Testis (tissue), 2 donors: ENCODE measurements at regions not wholly inside any gene's neighbourhood (a gene's known extent, or its start where the extent isn't known, plus 50 kb on each side); places are given as distances from the start of the nearest gene placed in this dataset.

Experiments
- DNase-seq: peaks from one replicate; pipeline ENCODE4 v3.0.0-alpha.2; 2019
- H3K27ac ChIP-seq, 2 donors: fragments of 200-600 bp; sonication (generic); one replicate each; pipeline ENCODE4 v1.5.1; 2019
- H3K27me3 ChIP-seq: fragments of 200-600 bp; sonication (generic); one replicate; pipeline ENCODE4 v1.5.1; 2019
- H3K36me3 ChIP-seq: fragments of 200-600 bp; sonication (generic); one replicate; pipeline ENCODE4 v1.5.1; 2017; ENCODE audit warnings: low read depth; ENCODE audit errors: missing control alignments
- H3K4me1 ChIP-seq: fragments of 200-600 bp; sonication (generic); one replicate; pipeline ENCODE4 v1.5.1; 2019
- H3K4me3 ChIP-seq, 2 donors: fragments of 200-600 bp; sonication (generic); one replicate each; pipeline ENCODE4 v1.5.1; 2017 to 2019
- H3K9me3 ChIP-seq: fragments of 200-600 bp; sonication (generic); one replicate; pipeline ENCODE4 v1.5.1; 2017
- CTCF ChIP-seq, 3 experiments: fragments of 450-650 bp in 2 of 3; fragments of 200-600 bp in 1 of 3; sonication (generic) in 1 of 3; IDR thresholded peaks; one replicate each; pipeline ENCODE4 v1.5.1; 2016 to 2019; ENCODE audit warnings: antibody characterized with exemption in 3 of 3, mild to moderate bottlenecking in 2 of 3, moderate library complexity in 1 of 3
- POLR2A ChIP-seq: fragments of 450-650 bp; IDR thresholded peaks from one replicate; pipeline ENCODE4 v1.6.1; 2017; ENCODE audit warnings: antibody characterized with exemption, mild to moderate bottlenecking, moderate library complexity
- WGBS, 2 donors: methylation state at CpG; one replicate each; pipeline ENCODE4 v1.1.5; 2018; 5-methylcytosine and 5-hydroxymethylcytosine counted together
- intact Hi-C: fragments of 100-400 bp; cut with DNase I; formaldehyde crosslinking; loops from one replicate; pipeline ENCODE4 v1.15.1; 2023; ENCODE audit warnings: low total_unique reads

GRCh38 chr9:108567571-108567970 lies 288.2 kb downstream of the ACTL7B start:
- WGBS, 2 donors = 76 to 95% methylated on average over 1 of the region's 1 CpG
- Histone ChIP-seq H3K27ac (no peak overlapping the region), H3K27me3 (no peaks in the 10 kb centered on the region), H3K9me3 (no peaks in the 10 kb centered on the region), H3K36me3 (no peaks in the 10 kb centered on the region), H3K4me3 (no peak overlapping the region), H3K4me1 (no peaks in the 10 kb centered on the region)
- DNase-seq = no peak
- intact Hi-C loops = loop anchor here (10.0 kb wide), 1 partner anchor 1103 kb away; no protein-coding TSS in a partner anchor
- TF ChIP-seq POLR2A (no peak), CTCF (IDR thresholded peaks at IDR 0.05) (no peak)

DNA sequence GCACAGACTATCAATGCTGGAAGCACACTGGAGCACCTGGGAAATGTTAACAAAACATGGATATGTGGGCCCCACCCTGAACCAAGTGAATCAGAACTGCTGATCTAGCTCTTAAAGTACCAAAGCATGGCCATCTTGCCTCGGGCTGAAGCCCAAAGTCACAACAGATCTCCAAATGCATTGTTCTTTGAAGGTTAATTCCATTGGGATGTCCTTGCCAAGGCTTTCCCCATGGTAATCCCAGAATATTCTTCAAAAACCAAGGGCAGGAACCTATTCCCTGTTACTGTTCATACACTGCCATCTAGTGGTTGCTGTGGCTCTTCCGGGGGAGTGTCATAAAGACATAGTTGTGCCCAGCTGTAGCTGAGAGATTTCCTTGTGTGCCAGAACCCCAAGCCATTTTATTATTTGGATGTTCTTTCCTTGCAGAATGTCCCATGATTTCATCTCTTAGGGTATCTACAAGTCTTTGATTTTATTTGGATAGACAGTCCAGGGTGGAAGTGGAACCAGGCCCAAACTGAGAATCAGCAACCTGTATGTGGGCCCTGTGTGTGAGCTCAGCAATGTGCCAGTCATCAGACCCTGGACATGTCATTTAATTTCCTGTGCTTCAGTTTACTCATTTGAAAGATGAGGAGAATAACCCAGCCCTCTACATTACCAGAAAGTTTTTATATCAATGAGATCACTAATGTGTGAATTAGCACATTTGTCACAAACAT lies 290.0 kb downstream of the ACTL7B start:
- DNase-seq = peak; percentile 69
- TF ChIP-seq POLR2A = no peak
- peak; percentile 76 to 86 (median 86) for TF ChIP-seq CTCF (IDR thresholded peaks at IDR 0.05)
- Histone ChIP-seq H3K4me1 (no peaks in the 10 kb centered on the region), H3K9me3 (no peaks in the 10 kb centered on the region), H3K4me3 (no peak overlapping the region), H3K27ac (no peak overlapping the region), H3K36me3 (no peaks in the 10 kb centered on the region), H3K27me3 (no peaks in the 10 kb centered on the region)
- intact Hi-C loops = loop anchor here (10.0 kb wide), 1 partner anchor 1101 kb away; no protein-coding TSS in a partner anchor
- WGBS, 2 donors = 28 to 48% methylated on average over 2 of the region's 2 CpGs

DNA sequence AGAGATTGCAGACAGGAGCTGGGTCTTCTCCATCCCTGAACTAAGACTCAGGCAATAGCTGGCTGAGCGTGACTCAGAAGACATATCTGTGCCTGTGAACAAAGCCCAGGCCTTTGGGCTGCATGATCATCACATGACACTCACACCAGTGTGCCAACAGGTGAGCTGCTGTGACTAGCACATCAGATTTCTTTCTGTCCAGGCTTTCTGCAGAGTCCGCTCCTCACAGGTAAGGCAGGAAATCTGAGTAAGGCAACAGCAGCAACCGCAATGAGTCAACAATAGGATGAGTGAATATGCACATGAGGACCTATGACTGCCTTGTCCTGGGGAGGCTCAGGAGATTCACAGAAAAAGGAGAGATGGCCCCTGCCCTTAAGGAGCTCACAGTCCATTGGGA lies 293.6 kb downstream of the ACTL7B start:
- intact Hi-C loops = loop anchor here (10.0 kb wide), 1 partner anchor 1097 kb away; no protein-coding TSS in a partner anchor
- WGBS, 2 donors = 96 to 98% methylated on average over 3 of the region's 3 CpGs
- no peak for DNase-seq

DNA sequence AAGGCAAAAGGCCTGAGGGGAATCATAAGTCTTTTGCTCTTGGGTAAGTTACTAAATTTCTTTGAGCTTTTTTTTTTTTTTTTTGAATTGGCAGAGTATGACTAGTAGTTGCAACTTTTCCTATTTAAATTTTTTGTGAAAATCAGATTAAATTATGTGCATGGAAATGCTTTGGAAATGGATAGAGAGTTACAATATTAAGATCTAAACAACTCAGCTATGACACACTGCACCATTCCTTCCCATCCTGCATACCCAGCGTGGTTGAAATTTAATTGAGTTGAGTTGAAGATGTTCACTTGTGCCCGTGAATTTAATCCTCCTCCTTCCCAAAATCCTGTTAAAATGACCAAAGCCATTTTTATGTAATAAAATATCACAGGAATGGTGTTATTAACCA lies 296.4 kb downstream of the ACTL7B start:
- intact Hi-C loops = no loop called here
- no peaks in the 10 kb centered on the region for H3K36me3 ChIP-seq
- no peak for DNase-seq
- no peaks in the 10 kb centered on the region for H3K4me1 ChIP-seq
- H3K27me3 ChIP-seq = no peaks in the 10 kb centered on the region
- H3K4me3 ChIP-seq = no peak overlapping the region
- WGBS, 2 donors = 71 to 94% methylated on average over 2 of the region's 2 CpGs
- no peak for TF ChIP-seq POLR2A
- TF ChIP-seq CTCF (IDR thresholded peaks at IDR 0.05) = no peak
- H3K9me3 ChIP-seq = no peaks in the 10 kb centered on the region
- H3K27ac ChIP-seq = no peak overlapping the region

More for the DNA sequence above, 293.6 kb downstream of the ACTL7B start:
- Histone ChIP-seq H3K4me3 (no peak overlapping the region), H3K9me3 (no peaks in the 10 kb centered on the region), H3K36me3 (no peaks in the 10 kb centered on the region), H3K4me1 (no peaks in the 10 kb centered on the region), H3K27me3 (no peaks in the 10 kb centered on the region), H3K27ac (no peak overlapping the region)
- TF ChIP-seq POLR2A (no peak), CTCF (IDR thresholded peaks at IDR 0.05) (no peak)

DNA sequence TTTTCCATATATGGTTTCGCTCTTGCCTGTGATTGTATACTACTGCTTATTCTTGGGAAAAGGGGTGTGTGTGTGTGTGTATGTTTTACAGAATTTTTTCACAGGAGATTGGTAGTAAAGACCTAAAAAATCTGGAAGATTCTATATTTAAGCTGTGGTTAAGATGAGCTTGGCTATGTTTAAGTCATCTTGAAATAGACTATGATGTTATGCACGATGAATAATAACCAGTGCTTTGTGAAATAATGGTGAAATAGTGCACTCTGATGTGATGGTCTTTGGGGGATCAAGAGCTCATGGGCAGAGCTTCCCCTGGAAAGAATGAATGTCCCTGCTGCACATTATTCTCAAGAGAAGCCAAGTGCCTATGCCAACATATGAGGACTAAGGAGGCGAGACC lies 301.0 kb downstream of the ACTL7B start:
- no peak for DNase-seq
- Histone ChIP-seq H3K36me3 (no peaks in the 10 kb centered on the region), H3K4me1 (no peaks in the 10 kb centered on the region), H3K4me3 (no peak overlapping the region), H3K27ac (no peak overlapping the region), H3K9me3 (no peaks in the 10 kb centered on the region), H3K27me3 (no peaks in the 10 kb centered on the region)
- WGBS, 2 donors = 88 to 97% methylated on average over 3 of the region's 3 CpGs
- intact Hi-C loops = no loop called here
- TF ChIP-seq POLR2A = no peak
- no peak for TF ChIP-seq CTCF (IDR thresholded peaks at IDR 0.05)
